ENCODE measurements at regions not wholly inside any gene's neighbourhood (a gene's known extent, or its start where the extent isn't known, plus 50 kb on each side); places are given as distances from the start of the nearest gene placed in this dataset.

GRCh38 chr5:155068616-155069100, 55.1 kb downstream of the KIF4B start:
- Histone ChIP-seq H3K27ac (ENCODE audit: insufficient read depth, low read depth, low read length) (no peak overlapping the region), H3K9me1 (replicated peaks; ENCODE audit: control insufficient read depth, extremely low read depth, insufficient read depth, low read length) (no peaks in the 10 kb centered on the region), H2AFZ (ENCODE audit: low read depth, low read length) (no peak overlapping the region), H3K36me3 (ENCODE audit: control insufficient read depth in 2 of 2, extremely low read depth in 1 of 2, insufficient read depth in 2 of 2, low read length in 2 of 2) (no peaks in the 10 kb centered on the region), H4K20me1 (replicated peaks; ENCODE audit: control insufficient read depth, extremely low read depth, insufficient read depth, low read length) (no peaks in the 10 kb centered on the region), H3K4me3 (replicated peaks in 1 of 3; ENCODE audit: insufficient read depth in 1 of 3, low read depth in 1 of 3, low read length in 3 of 3) (no peak overlapping the region), H3K4me2 (ENCODE audit: insufficient read depth, low read length) (no peak overlapping the region), H3K9me3 (replicated peaks; ENCODE audit: control insufficient read depth, insufficient read depth, low read length) (no peaks in the 10 kb centered on the region), H3K27me3 (ENCODE audit: control insufficient read depth in 2 of 2, insufficient read depth in 2 of 2, low read length in 2 of 2) (no peaks in the 10 kb centered on the region), H3K4me1 (ENCODE audit: control insufficient read depth, extremely low read depth, insufficient read depth, low read length) (no peaks in the 10 kb centered on the region), H3K79me2 (ENCODE audit: control insufficient read depth, insufficient read depth, low read length) (no peaks in the 10 kb centered on the region), H3K9ac (replicated peaks; ENCODE audit: extremely low read depth, insufficient read depth, low read length) (no peak overlapping the region)
- intact Hi-C loops (cut with micrococcal nuclease) = no loop called here
- FAIRE-seq = no peak
- ChIA-PET CTCF (interaction anchor here (1.1 to 1.3 kb wide), 2 partner anchors 19 to 62 kb away, joined by 3 to 5 read pairs; no protein-coding TSS in a partner anchor), POLR2A (no interaction called here)
- no peak for TF ChIP-seq GATA2 (IDR thresholded peaks at IDR 0.05; ENCODE audit: insufficient read depth, insufficient read length, low read depth, low read length)
- DNase-seq (ENCODE audit: low read depth, low spot score) = no peak
- dilution Hi-C loops (cut with MboI; ENCODE audit: extremely low pct_ligation_motif_present, low sequenced_read_pairs) = no loop called here
- no TSS peak for BruUV-seq (replicated peaks)

- FAIRE-seq (no peak), DNase-seq (ENCODE audit: low read depth, low spot score) (no peak)
- ChIA-PET CTCF (no interaction called here), POLR2A (no interaction called here)
- no peak overlapping the region for H3K4me3 ChIP-seq (replicated peaks in 1 of 3; ENCODE audit: insufficient read depth in 1 of 3, low read depth in 1 of 3, low read length in 3 of 3)
- H3K27me3 ChIP-seq (ENCODE audit: control insufficient read depth in 2 of 2, insufficient read depth in 2 of 2, low read length in 2 of 2) = no peaks in the 10 kb centered on the region
- H3K9me3 ChIP-seq (replicated peaks; ENCODE audit: control insufficient read depth, insufficient read depth, low read length) = no peaks in the 10 kb centered on the region
- H4K20me1 ChIP-seq (replicated peaks; ENCODE audit: control insufficient read depth, extremely low read depth, insufficient read depth, low read length) = no peaks in the 10 kb centered on the region
- no peak overlapping the region for H2AFZ ChIP-seq (ENCODE audit: low read depth, low read length)
- dilution Hi-C loops (cut with MboI; ENCODE audit: extremely low pct_ligation_motif_present, low sequenced_read_pairs) (no loop called here), intact Hi-C loops (cut with micrococcal nuclease) (no loop called here)
- H3K79me2 ChIP-seq (ENCODE audit: control insufficient read depth, insufficient read depth, low read length) = no peaks in the 10 kb centered on the region
- H3K9ac ChIP-seq (replicated peaks; ENCODE audit: extremely low read depth, insufficient read depth, low read length) = no peak overlapping the region
- no peak for TF ChIP-seq CTCF (IDR thresholded peaks at IDR 0.05; ENCODE audit: extremely low read depth in 1 of 2, insufficient read depth in 1 of 2, low read depth in 1 of 2, low read length in 2 of 2)
- TF ChIP-seq GATA2 (IDR thresholded peaks at IDR 0.05; ENCODE audit: insufficient read depth, insufficient read length, low read depth, low read length) = no peak
- TF ChIP-seq FOS (IDR thresholded peaks at IDR 0.05; ENCODE audit: borderline replicate concordance, insufficient read depth, low read length) = no peak
- TF ChIP-seq POLR2AphosphoS5 (IDR thresholded peaks at IDR 0.05; ENCODE audit: insufficient read depth, low read depth, low read length) = no peak
- no peak for TF ChIP-seq EZH2 (IDR thresholded peaks at IDR 0.05; ENCODE audit: borderline replicate concordance, low read depth, low read length, severe bottlenecking)
- BruUV-seq (replicated peaks) = no TSS peak
- H3K36me3 ChIP-seq (ENCODE audit: control insufficient read depth in 2 of 2, extremely low read depth in 1 of 2, insufficient read depth in 2 of 2, low read length in 2 of 2) = no peaks in the 10 kb centered on the region
- no peaks in the 10 kb centered on the region for H3K4me1 ChIP-seq (ENCODE audit: control insufficient read depth, extremely low read depth, insufficient read depth, low read length)
- H3K4me2 ChIP-seq (ENCODE audit: insufficient read depth, low read length) = no peak overlapping the region
- H3K27ac ChIP-seq (ENCODE audit: insufficient read depth, low read depth, low read length) = no peak overlapping the region
- H3K9me1 ChIP-seq (replicated peaks; ENCODE audit: control insufficient read depth, extremely low read depth, insufficient read depth, low read length) = no peaks in the 10 kb centered on the region
Observed at GRCh38 chr5:155069961-155070360, 56.4 kb downstream of the KIF4B start.

All from endothelial cell of umbilical vein (primary cell).